Spleen (tissue), 11 donors: ENCODE measurements at regions not wholly inside any gene's neighbourhood (a gene's known extent, or its start where the extent isn't known, plus 50 kb on each side); places are given as distances from the start of the nearest gene placed in this dataset.

Experiments
- DNase-seq: peaks from one replicate; pipeline ENCODE4 v3.0.0-alpha.2; 2020
- H3K27ac ChIP-seq, 8 donors: fragments of 200-600 bp; sonication (generic) in 7 of 8; 1 replicate in 4 of 8; 2 replicates in 4 of 8; pipeline versions ENCODE4 v1.5.0 to v1.8.0; 2016 to 2021; ENCODE audit warnings: inconsistent platforms in 4 of 8, mild to moderate bottlenecking in 4 of 8, moderate library complexity in 1 of 8
- H3K27me3 ChIP-seq, 7 donors: fragments of 200-600 bp; sonication (generic) in 6 of 7; replicated peaks in 1 of 7; 1 replicate in 4 of 7; 2 replicates in 3 of 7; pipeline versions ENCODE4 v1.5.0 to v1.8.0; 2016 to 2021; ENCODE audit warnings: inconsistent platforms in 3 of 7, mild to moderate bottlenecking in 1 of 7
- H3K36me3 ChIP-seq, 6 donors: fragments of 200-600 bp; sonication (generic) in 5 of 6; 1 replicate in 4 of 6; 2 replicates in 2 of 6; pipeline versions ENCODE4 v1.5.0 to v1.8.0; 2016 to 2021; ENCODE audit warnings: inconsistent platforms in 2 of 6
- H3K4me1 ChIP-seq, 6 donors: fragments of 200-600 bp; sonication (generic) in 5 of 6; 1 replicate in 3 of 6; 2 replicates in 3 of 6; pipeline versions ENCODE4 v1.5.0 to v1.8.0; 2016 to 2021; ENCODE audit warnings: inconsistent platforms in 3 of 6
- H3K4me3 ChIP-seq, 8 donors: fragments of 200-600 bp; sonication (generic) in 7 of 8; 1 replicate in 4 of 8; 2 replicates in 4 of 8; pipeline versions ENCODE4 v1.5.0 to v1.8.0; 2016 to 2021; ENCODE audit warnings: inconsistent platforms in 4 of 8, mild to moderate bottlenecking in 4 of 8, moderate library complexity in 2 of 8
- H3K9me3 ChIP-seq, 8 donors: fragments of 200-600 bp; sonication (generic) in 7 of 8; 1 replicate in 4 of 8; 2 replicates in 4 of 8; pipeline versions ENCODE4 v1.5.0 to v1.8.0; 2016 to 2021; ENCODE audit warnings: inconsistent platforms in 4 of 8
- POLR2A ChIP-seq, 3 donors: fragments of 450-650 bp; IDR thresholded peaks; one replicate each; pipeline ENCODE4 v1.5.1; 2017; ENCODE audit warnings: antibody characterized with exemption in 3 of 3, mild to moderate bottlenecking in 1 of 3
- POLR2AphosphoS5 ChIP-seq, 3 donors: sonication (generic); formaldehyde crosslinking; IDR thresholded peaks; one replicate each; pipeline ENCODE4 v1.5.1; 2017; ENCODE audit warnings: antibody characterized with exemption in 3 of 3
- WGBS, 5 donors: extraction: QIAGEN DNeasy Blood & Tissue Kit in 3 of 5; methylation state at CpG; one replicate each; pipeline versions ENCODE4 v1.1.5 to v1.1.7; 2013 to 2018; 5-methylcytosine and 5-hydroxymethylcytosine counted together
- intact Hi-C: fragments of 100-400 bp; cut with DNase I; formaldehyde crosslinking; loops from one replicate; pipeline ENCODE4 v1.15.0; 2023; ENCODE audit warnings: low total_unique reads
- TF ChIP-seq, protein P1 (sequence below), 11 experiments: fragments of 200-600 bp in 7 of 11; fragments of 450-650 bp in 4 of 11; sonication (generic) in 4 of 11; IDR thresholded peaks in 8 of 11; conservative IDR thresholded peaks in 3 of 11; 1 replicate in 7 of 11; 2 replicates in 4 of 11; pipeline versions ENCODE4 v1.4.0 to v1.8.0; 2016 to 2021; ENCODE audit warnings: antibody characterized with exemption in 11 of 11, inconsistent platforms in 4 of 11, mild to moderate bottlenecking in 1 of 11
- donor health status: healthy with polysubstance abuse.
- donor health status: DM: no; HTN: no; CAD: no; lungs with moderate emphysema.
- donor health status: DM: no; HTN: no; CAD: no.
- donor health status: Bipolar disorder and iron deficiency.
- donor health status: healthy.
- donor health status: DM: no; HTN: no; CAD: no.
- donor health status: DM: yes; HTN: yes; CAD: no.

GRCh38 chr11:101812546-101812945, 102.3 kb upstream of the CEP126 start:
- Histone ChIP-seq H3K9me3 (peaks cover 0 to 11% (median 3%) of the 10 kb centered on the region in 8 donors), H3K36me3 (no peaks in the 10 kb centered on the region), H3K27me3 (no peaks in the 10 kb centered on the region), H3K4me1 (no peaks in the 10 kb centered on the region), H3K4me3 (no peak overlapping the region), H3K27ac (no peak overlapping the region)
- no peak for TF ChIP-seq POLR2A (IDR thresholded peaks at IDR 0.05)
- TF ChIP-seq, protein P1, sequence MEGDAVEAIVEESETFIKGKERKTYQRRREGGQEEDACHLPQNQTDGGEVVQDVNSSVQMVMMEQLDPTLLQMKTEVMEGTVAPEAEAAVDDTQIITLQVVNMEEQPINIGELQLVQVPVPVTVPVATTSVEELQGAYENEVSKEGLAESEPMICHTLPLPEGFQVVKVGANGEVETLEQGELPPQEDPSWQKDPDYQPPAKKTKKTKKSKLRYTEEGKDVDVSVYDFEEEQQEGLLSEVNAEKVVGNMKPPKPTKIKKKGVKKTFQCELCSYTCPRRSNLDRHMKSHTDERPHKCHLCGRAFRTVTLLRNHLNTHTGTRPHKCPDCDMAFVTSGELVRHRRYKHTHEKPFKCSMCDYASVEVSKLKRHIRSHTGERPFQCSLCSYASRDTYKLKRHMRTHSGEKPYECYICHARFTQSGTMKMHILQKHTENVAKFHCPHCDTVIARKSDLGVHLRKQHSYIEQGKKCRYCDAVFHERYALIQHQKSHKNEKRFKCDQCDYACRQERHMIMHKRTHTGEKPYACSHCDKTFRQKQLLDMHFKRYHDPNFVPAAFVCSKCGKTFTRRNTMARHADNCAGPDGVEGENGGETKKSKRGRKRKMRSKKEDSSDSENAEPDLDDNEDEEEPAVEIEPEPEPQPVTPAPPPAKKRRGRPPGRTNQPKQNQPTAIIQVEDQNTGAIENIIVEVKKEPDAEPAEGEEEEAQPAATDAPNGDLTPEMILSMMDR (IDR thresholded peaks at IDR 0.05 in 8 of 11, conservative IDR thresholded peaks at IDR 0.05 in 3 of 11): no peak
- no peak for TF ChIP-seq POLR2AphosphoS5 (IDR thresholded peaks at IDR 0.05)
- 77 to 88% (median 84%) methylated on average over 2 of the region's 2 CpGs for WGBS, 5 donors
- intact Hi-C loops: no loop called here
- no peak for DNase-seq

DNA sequence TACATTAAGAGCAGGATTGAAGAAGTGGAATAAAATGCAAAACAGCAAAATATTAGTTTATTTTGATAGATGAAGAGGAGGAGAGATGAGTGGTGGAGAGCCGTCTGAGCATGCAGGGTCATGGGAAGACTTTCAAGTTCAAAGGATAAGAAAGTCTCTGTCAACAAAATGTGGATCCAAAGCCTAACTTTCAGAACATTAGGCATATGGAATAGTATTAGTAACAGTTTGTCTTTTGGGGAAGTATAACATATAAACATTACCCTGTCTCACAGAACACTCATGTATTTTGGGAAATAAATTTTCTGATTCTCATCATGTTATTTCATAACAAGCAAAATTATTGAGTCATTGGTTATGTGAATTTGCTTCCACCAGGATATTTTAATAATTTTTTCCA, 104.3 kb upstream of the CEP126 start:
- H3K9me3 ChIP-seq: peaks cover 0 to 11% (median 3%) of the 10 kb centered on the region in 8 donors
- intact Hi-C loops: no loop called here
- DNase-seq: no peak
- H3K4me1 ChIP-seq: no peaks in the 10 kb centered on the region
- TF ChIP-seq POLR2AphosphoS5 (IDR thresholded peaks at IDR 0.05): no peak
- TF ChIP-seq POLR2A (IDR thresholded peaks at IDR 0.05): no peak
- TF ChIP-seq, protein P1 (IDR thresholded peaks at IDR 0.05 in 8 of 11, conservative IDR thresholded peaks at IDR 0.05 in 3 of 11): no peak
- H3K27me3 ChIP-seq: no peaks in the 10 kb centered on the region
- no peaks in the 10 kb centered on the region for H3K36me3 ChIP-seq
- H3K4me3 ChIP-seq: no peak overlapping the region
- WGBS, 5 donors: 63 to 81% (median 76%) methylated on average over 1 of the region's 1 CpG
- no peak overlapping the region for H3K27ac ChIP-seq

- intact Hi-C loops: no loop called here
- TF ChIP-seq, protein P1 (IDR thresholded peaks at IDR 0.05 in 8 of 11, conservative IDR thresholded peaks at IDR 0.05 in 3 of 11): no peak
- TF ChIP-seq POLR2A (IDR thresholded peaks at IDR 0.05) (no peak), POLR2AphosphoS5 (IDR thresholded peaks at IDR 0.05) (no peak)
- 41 to 62% (median 53%) methylated on average over 2 of the region's 2 CpGs for WGBS, 5 donors
Measured at GRCh38 chr11:101807531-101807930, 107.3 kb upstream of the CEP126 start.

GRCh38 chr11:101803651-101804050, 111.2 kb upstream of the CEP126 start:
- TF ChIP-seq, protein P1 (IDR thresholded peaks at IDR 0.05 in 8 of 11, conservative IDR thresholded peaks at IDR 0.05 in 3 of 11): no peak
- TF ChIP-seq POLR2A (IDR thresholded peaks at IDR 0.05) (no peak), POLR2AphosphoS5 (IDR thresholded peaks at IDR 0.05) (no peak)
- WGBS, 5 donors: 55 to 74% (median 59%) methylated on average over 2 of the region's 2 CpGs
- Histone ChIP-seq H3K36me3 (no peaks in the 10 kb centered on the region), H3K27me3 (no peaks in the 10 kb centered on the region), H3K27ac (no peak overlapping the region), H3K9me3 (peaks cover 0 to 9% (median 0%) of the 10 kb centered on the region in 8 donors), H3K4me1 (peaks cover 0 to 12% (median 0%) of the 10 kb centered on the region in 6 donors), H3K4me3 (no peak overlapping the region)
- no peak for DNase-seq
- intact Hi-C loops: no loop called here

More at GRCh38 chr11:101807531-101807930, 107.3 kb upstream of the CEP126 start:
- no peak overlapping the region for H3K27ac ChIP-seq
- no peak for DNase-seq
- no peak overlapping the region for H3K4me3 ChIP-seq
- no peaks in the 10 kb centered on the region for H3K27me3 ChIP-seq
- peaks cover 0 to 5% (median 0%) of the 10 kb centered on the region in 6 donors for H3K4me1 ChIP-seq
- peaks cover 0 to 11% (median 4%) of the 10 kb centered on the region in 8 donors for H3K9me3 ChIP-seq
- H3K36me3 ChIP-seq: no peaks in the 10 kb centered on the region
